OCI-LY3 (cell line): ENCODE measurements at regions not wholly inside any gene's neighbourhood (a gene's known extent, or its start where the extent isn't known, plus 50 kb on each side); places are given as distances from the start of the nearest gene placed in this dataset.

Experiments used
- EZH2phosphoT487 ChIP-seq: fragments of 200-600 bp; shearing (Covaris generic); IDR thresholded peaks from 2 replicates; pipeline ENCODE4 v1.6.1; 2018; ENCODE audit warnings: antibody characterized with exemption, mixed run types, low read depth
- TF ChIP-seq, protein P1 (sequence below): fragments of 200-600, 300-600 bp; sonication (generic); IDR thresholded peaks from 2 replicates; pipeline ENCODE4 v1.5.1; 2014; ENCODE audit warnings: antibody characterized with exemption, low read length, low read depth

DNA sequence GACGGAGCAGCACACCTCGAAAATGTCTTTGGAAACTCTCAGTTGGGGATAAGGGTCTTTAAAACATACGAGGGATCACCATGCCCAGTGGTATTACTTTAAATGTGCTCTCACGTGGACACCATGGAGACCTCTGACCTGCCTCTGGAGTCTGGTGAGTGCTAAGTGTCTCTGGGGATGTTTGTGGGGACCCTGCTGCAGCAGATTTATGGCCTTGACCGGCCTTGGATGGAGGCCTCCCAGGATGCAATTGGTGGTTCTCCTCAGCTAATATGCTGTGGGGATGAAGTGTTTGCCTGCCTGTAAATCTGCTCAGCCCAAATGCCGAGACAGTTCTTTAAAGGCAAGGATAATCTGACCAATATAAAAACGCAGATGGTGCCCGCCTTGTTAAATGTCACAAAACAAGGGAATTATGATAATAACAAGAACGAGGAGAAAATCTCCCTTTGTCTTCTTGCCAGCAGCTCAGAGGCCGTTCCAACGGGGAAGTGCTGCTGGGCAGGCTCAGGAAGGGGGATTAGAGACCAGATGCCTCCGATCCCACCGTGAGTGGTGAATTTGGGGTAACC, 154.4 kb downstream of the ABCC12 start:
- TF ChIP-seq, protein P1, sequence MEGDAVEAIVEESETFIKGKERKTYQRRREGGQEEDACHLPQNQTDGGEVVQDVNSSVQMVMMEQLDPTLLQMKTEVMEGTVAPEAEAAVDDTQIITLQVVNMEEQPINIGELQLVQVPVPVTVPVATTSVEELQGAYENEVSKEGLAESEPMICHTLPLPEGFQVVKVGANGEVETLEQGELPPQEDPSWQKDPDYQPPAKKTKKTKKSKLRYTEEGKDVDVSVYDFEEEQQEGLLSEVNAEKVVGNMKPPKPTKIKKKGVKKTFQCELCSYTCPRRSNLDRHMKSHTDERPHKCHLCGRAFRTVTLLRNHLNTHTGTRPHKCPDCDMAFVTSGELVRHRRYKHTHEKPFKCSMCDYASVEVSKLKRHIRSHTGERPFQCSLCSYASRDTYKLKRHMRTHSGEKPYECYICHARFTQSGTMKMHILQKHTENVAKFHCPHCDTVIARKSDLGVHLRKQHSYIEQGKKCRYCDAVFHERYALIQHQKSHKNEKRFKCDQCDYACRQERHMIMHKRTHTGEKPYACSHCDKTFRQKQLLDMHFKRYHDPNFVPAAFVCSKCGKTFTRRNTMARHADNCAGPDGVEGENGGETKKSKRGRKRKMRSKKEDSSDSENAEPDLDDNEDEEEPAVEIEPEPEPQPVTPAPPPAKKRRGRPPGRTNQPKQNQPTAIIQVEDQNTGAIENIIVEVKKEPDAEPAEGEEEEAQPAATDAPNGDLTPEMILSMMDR, result no peak
- TF ChIP-seq EZH2phosphoT487, result no peak
